Nephron progenitor cell (in vitro differentiated cells): ENCODE measurements at regions not wholly inside any gene's neighbourhood (a gene's known extent, or its start where the extent isn't known, plus 50 kb on each side); places are given as distances from the start of the nearest gene placed in this dataset.

ENCODE experiments used
- DNase-seq: peaks from one replicate; pipeline ENCODE4 v3.0.0; 2021
- H3K27ac Mint-ChIP-seq: 2 replicates; pipeline ENCODE4 v1.8.0; 2021; ENCODE audit warnings: mild to moderate bottlenecking, moderate library complexity, mixed read lengths
- H3K27me3 Mint-ChIP-seq: 2 replicates; pipeline ENCODE4 v1.8.0; 2021; ENCODE audit warnings: mild to moderate bottlenecking, low read depth, mixed read lengths; ENCODE audit not compliant: poor library complexity
- H3K36me3 Mint-ChIP-seq: 2 replicates; pipeline ENCODE4 v1.8.0; 2021; ENCODE audit warnings: low read depth, mixed read lengths
- H3K4me1 Mint-ChIP-seq: 2 replicates; pipeline ENCODE4 v1.8.0; 2021; ENCODE audit warnings: mixed read lengths
- H3K4me3 Mint-ChIP-seq: 2 replicates; pipeline ENCODE4 v1.8.0; 2021; ENCODE audit warnings: mild to moderate bottlenecking, moderate library complexity, mixed read lengths
- H3K9me3 Mint-ChIP-seq: 2 replicates; pipeline ENCODE4 v1.8.0; 2021; ENCODE audit warnings: mild to moderate bottlenecking, moderate library complexity, mixed read lengths
- TF ChIP-seq, protein P1 (sequence below): fragments of 200-600 bp; sonication (generic); IDR thresholded peaks from 2 replicates; pipeline ENCODE4 v1.5.0; 2021; ENCODE audit warnings: antibody characterized with exemption

DNA sequence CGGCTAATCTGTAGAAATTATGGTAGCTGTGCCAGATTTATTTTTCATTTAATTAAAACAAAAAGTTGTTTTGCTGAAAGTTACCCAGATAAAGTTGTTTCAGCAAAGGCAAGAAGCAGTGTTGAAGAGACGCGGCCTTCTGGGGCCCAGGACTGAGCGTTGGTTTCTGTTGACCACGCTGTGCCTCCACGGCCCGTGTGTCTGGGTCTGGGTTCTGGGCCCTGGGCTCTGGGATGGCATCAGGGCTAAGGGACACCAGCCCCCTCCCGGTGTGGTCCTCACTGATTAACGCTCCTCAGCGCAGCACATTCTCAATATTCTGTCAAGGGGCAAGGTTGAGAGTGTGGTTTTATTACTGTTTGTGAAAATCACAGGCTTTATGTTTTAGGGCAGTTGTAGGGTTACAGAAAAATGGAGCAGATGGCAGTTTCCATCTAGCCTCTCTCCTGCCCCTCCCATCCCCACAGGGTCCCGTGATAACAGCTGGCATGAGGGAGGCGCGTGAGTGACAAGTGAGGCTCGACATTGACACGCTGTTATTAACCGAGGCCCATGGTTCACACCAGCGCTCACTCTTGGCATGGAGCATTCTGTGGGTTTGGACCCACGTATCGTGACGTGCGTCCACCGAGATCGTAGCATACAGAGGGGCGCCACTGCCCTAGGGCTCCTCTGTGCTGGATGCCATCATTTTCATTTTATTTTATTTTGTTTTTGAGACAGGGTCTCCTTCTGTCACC lies 1231.4 kb downstream of the BRD1 start:
- DNase-seq: no peak
- H3K27ac Mint-ChIP-seq: no peak overlapping the region
- peaks cover 7% of the 10 kb centered on the region for H3K4me1 Mint-ChIP-seq
- peaks cover 18% of the 10 kb centered on the region for H3K9me3 Mint-ChIP-seq
- TF ChIP-seq, protein P1, sequence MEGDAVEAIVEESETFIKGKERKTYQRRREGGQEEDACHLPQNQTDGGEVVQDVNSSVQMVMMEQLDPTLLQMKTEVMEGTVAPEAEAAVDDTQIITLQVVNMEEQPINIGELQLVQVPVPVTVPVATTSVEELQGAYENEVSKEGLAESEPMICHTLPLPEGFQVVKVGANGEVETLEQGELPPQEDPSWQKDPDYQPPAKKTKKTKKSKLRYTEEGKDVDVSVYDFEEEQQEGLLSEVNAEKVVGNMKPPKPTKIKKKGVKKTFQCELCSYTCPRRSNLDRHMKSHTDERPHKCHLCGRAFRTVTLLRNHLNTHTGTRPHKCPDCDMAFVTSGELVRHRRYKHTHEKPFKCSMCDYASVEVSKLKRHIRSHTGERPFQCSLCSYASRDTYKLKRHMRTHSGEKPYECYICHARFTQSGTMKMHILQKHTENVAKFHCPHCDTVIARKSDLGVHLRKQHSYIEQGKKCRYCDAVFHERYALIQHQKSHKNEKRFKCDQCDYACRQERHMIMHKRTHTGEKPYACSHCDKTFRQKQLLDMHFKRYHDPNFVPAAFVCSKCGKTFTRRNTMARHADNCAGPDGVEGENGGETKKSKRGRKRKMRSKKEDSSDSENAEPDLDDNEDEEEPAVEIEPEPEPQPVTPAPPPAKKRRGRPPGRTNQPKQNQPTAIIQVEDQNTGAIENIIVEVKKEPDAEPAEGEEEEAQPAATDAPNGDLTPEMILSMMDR: no peak
- peaks cover 8% of the 10 kb centered on the region for H3K27me3 Mint-ChIP-seq
- peaks cover 12% of the 10 kb centered on the region for H3K36me3 Mint-ChIP-seq
- no peak overlapping the region for H3K4me3 Mint-ChIP-seq

DNA sequence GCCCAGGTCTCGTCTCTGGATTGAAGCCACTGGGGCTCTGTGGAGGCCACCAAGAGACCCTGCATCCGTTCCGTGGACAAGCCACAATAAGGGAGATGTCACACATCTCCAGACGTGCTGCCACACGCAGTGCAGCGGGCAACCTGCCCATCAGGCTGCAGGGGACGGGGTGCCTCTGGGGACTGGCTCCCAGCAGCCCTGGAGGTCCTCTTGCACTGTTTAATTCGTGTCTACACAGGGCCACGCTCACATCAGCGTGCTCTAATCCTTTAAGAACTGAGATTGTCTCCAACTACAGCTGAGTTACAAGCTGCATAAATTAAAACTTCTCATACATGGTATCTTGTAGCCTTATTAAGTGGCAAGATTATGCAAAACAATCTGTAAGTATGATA lies 1232.2 kb downstream of the BRD1 start:
- Mint-ChIP-seq H3K36me3 (peaks cover 12% of the 10 kb centered on the region), H3K4me1 (peaks cover 7% of the 10 kb centered on the region), H3K4me3 (no peak overlapping the region), H3K27me3 (peaks cover 8% of the 10 kb centered on the region), H3K27ac (no peak overlapping the region), H3K9me3 (peaks cover 18% of the 10 kb centered on the region)
- TF ChIP-seq, protein P1: no peak
- no peak for DNase-seq

DNA sequence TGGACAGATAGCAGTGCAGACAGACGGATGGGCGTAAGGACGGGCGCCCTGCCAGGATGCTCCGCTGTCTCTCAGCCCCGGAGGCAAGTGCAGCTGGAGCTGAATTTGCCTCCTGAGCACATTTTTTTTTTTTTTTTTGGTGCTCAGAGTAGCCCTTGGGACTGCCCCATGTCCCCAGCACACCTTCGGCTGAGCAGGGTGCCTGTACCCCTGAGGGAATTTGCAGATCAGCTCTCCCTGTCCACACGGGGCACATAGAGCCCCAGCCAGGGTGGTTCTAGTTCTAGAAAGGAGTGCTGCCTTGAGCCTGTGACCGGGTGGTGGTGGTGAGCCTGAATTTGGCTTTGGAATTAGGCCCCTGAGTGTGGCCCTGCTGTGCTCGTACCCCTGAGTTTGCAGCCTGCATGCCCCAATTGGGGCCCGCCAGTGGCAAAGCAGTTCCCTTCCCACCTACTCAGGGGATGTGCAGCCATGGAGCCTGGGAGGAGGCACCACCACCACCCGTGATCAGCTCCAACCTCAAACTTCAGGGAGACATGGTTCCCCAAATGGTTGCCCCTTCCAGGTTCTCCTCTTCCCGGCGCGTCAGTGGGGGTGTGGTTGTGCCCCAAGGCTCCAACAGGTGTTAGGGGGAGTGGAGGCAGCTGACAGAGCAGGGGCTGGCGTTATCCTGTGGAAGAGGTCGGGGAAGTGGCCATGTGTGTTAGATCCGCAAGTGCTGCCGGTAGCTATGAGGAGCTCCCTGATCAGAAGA lies 1232.7 kb downstream of the BRD1 start:
- peaks cover 8% of the 10 kb centered on the region for H3K27me3 Mint-ChIP-seq
- no peak overlapping the region for H3K4me3 Mint-ChIP-seq
- peaks cover 12% of the 10 kb centered on the region for H3K36me3 Mint-ChIP-seq
- H3K27ac Mint-ChIP-seq: no peak overlapping the region
- H3K4me1 Mint-ChIP-seq: peaks cover 7% of the 10 kb centered on the region
- H3K9me3 Mint-ChIP-seq: peaks cover 18% of the 10 kb centered on the region
- DNase-seq: no peak
- TF ChIP-seq, protein P1: no peak

DNA sequence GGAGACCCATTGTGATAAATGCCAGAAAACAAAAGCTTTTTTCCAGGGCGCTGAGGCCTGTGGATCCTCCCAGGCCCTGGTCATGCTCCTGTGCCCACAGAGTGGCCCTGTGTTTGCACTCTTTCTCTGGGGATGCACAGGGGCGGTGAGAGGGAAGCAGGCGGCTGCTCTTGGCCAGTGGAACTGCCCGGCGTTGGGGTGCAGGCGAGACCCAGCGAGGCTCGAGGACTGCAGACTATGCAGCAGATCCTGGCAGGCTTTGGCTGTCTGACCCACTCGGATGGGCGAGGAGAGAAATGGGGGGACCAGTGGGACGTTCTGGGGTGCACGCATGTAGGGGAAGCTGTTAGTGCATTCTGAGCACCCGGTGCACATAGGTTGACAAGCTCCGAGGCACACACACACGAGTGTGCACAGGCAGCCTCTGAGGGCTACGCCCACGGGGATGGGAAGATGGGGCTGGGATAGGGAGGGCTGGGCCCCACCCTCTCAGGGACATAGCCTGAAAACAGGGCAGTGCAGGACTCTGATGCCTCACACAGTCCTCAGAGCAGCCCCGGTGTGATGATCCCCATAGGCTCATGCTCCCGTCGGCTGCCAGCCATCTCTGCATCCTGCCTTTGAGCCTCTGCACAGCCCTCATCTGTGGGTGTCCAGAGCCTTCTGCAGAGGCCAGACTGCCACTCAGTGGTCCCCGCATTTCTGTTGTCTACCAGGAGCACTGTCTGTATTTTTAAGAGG lies 1233.5 kb downstream of the BRD1 start:
- Mint-ChIP-seq H3K27me3 (peaks cover 8% of the 10 kb centered on the region), H3K27ac (no peak overlapping the region), H3K4me1 (peaks cover 14% of the 10 kb centered on the region), H3K4me3 (no peak overlapping the region), H3K36me3 (peaks cover 12% of the 10 kb centered on the region), H3K9me3 (peaks cover 17% of the 10 kb centered on the region)
- DNase-seq: no peak
- TF ChIP-seq, protein P1: no peak

DNA sequence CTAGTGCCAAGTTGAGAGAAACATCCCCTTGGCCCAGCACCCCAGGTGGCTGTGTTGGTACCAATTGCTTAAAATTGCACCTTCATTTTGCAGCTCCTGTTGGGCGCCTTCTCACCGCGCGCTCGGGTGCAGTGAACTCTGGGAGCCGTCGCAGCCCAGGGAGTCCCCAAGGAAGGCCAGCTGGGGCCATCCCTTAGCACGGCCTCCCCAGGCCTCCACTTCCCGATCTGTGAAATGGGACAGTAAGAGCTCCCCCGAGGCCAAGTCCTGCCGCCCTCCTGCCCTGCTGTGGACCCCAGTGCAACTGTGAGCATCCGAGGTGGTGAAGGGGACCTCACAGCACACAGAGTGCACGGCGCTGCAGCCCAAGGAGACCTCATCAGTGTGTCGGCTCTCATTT lies 1234.1 kb downstream of the BRD1 start:
- Mint-ChIP-seq H3K27me3 (peaks cover 8% of the 10 kb centered on the region), H3K4me3 (no peak overlapping the region), H3K27ac (no peak overlapping the region), H3K9me3 (peaks cover 11% of the 10 kb centered on the region), H3K36me3 (peaks cover 10% of the 10 kb centered on the region), H3K4me1 (peaks cover 18% of the 10 kb centered on the region)
- DNase-seq: no peak
- TF ChIP-seq, protein P1: no peak
